ENCODE measurements at regions not wholly inside any gene's neighbourhood (a gene's known extent, or its start where the extent isn't known, plus 50 kb on each side); places are given as distances from the start of the nearest gene placed in this dataset.
A peak's percentile ranks its signal among the peaks of the same experiment; 100 is the strongest.

DNA sequence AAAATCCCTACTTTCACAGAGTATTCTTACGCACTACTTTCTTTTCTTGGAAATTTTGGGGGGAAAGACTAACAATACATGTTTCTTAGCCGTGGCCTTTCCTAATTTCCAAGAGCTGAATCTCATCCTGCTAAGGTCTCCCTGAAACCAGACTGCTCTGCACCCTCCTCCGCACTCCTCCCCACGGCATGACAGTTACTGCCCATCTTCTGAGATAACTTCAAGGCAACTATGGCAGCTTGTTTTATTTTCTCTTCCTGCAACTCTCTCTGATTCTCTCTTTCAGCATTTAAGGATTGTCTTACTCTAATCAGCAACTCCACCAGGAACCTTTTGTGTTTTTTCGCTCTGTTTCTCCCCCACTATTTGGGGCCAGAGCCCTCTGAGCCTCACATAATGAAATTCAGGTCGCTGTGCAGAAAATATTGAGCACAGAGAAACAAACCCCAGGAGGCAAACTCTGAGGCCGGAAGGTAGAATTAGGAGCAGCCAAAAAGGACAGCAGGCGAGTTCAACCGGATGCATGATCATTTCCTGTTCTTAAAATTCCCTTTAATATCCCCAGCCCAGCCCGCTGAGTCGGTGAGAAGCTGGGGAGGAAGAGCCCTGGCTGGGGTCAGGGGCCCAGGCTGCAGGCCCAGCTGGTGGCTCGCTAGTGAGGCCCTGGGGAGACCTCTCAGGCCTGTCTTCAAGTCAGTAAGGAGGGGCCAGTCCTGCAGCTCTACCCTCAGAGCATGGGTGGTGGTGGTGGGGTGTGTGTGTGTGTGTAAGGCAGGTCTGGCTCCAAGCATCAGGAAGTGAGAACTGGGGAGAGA is 213.6 kb upstream of the S1PR3 start:
- no peak overlapping the region for H3K4me3 ChIP-seq (replicated peaks; ENCODE audit: low read depth, low read length)
- TF ChIP-seq, protein P1, sequence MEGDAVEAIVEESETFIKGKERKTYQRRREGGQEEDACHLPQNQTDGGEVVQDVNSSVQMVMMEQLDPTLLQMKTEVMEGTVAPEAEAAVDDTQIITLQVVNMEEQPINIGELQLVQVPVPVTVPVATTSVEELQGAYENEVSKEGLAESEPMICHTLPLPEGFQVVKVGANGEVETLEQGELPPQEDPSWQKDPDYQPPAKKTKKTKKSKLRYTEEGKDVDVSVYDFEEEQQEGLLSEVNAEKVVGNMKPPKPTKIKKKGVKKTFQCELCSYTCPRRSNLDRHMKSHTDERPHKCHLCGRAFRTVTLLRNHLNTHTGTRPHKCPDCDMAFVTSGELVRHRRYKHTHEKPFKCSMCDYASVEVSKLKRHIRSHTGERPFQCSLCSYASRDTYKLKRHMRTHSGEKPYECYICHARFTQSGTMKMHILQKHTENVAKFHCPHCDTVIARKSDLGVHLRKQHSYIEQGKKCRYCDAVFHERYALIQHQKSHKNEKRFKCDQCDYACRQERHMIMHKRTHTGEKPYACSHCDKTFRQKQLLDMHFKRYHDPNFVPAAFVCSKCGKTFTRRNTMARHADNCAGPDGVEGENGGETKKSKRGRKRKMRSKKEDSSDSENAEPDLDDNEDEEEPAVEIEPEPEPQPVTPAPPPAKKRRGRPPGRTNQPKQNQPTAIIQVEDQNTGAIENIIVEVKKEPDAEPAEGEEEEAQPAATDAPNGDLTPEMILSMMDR (IDR thresholded peaks at IDR 0.05; ENCODE audit: low read depth, low read length, missing control alignments) = no peak
- no peak for DNase-seq (ENCODE audit: extremely low read depth, low read depth)

DNA sequence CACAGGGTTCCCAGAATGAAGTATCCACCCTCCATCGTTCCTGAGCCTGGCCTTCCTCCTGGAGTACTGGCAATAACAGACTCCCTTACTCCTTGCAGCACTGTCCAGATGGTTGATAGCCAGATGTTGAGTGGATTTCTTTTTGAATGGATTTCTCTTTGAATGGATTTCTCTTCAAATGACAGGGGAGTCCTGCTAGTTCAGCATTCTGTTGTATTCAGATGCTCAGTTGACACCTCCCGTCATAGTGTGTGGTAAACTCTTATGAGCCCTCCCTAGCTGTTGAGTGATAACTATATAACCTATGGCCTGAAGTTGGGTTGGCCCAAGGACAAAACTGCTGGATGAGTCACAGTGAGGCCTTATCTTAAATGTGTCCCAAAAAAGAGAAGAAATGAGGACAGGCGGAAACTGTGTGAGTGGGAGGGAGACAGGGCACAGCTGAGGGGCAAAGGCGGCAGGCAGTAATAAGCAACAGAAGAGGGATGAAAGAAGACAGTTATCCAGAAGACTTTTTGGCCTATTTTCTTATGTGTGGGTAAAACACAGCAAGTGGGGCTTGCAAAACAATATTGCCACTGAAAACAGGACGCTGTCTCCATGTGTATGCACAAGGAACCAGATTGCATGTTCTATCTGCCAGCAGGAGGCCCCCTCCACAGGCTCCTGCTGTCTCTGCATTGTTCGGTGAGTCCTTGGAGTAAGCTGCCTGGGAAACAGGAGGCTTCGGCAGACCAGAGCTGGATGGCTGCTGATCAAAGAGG is 209.5 kb upstream of the S1PR3 start:
- H3K4me3 ChIP-seq (replicated peaks; ENCODE audit: low read depth, low read length) = no peak overlapping the region
- TF ChIP-seq, protein P1 (IDR thresholded peaks at IDR 0.05; ENCODE audit: low read depth, low read length, missing control alignments) = peak; percentile 45
- DNase-seq (ENCODE audit: extremely low read depth, low read depth) = no peak

DNA sequence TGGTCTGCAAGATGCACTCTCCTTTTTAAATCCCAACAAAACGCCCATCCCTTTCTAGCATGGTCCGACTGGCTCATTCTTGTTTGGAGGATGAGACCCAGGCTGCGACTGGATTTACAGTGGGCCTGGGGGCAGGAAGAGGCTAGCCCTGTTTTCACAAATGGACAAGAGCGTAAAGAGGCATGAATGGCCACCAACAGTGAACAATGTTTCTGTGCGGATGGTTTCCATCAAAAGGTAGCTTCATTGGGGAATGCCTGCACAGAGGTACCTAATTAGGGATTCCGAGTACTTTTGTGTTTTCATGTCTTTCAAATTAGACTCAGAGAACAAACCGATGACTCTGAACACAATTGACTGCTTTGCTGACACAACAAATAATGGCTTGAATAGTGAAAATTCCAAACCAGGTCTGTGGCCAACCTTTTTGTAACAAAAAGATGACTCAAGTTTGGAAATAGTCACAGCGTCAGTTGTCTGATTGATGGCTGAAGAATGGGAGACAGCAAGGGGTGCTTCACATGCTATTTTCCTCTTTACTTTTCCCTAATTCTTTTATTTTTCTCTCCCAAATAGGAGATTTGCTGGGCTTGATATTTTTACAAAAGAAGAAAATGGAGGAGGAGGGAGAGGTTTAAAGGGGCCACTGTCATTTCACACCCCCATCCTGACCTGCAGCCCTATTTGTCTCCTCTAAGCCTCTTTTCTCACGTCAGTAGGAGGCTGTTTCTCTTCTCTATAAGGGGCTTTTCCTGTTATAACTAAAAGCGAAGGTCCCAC is 208.1 kb upstream of the S1PR3 start:
- TF ChIP-seq, protein P1 (IDR thresholded peaks at IDR 0.05; ENCODE audit: low read depth, low read length, missing control alignments) = no peak
- no peak overlapping the region for H3K4me3 ChIP-seq (replicated peaks; ENCODE audit: low read depth, low read length)
- DNase-seq (ENCODE audit: extremely low read depth, low read depth) = no peak

DNA sequence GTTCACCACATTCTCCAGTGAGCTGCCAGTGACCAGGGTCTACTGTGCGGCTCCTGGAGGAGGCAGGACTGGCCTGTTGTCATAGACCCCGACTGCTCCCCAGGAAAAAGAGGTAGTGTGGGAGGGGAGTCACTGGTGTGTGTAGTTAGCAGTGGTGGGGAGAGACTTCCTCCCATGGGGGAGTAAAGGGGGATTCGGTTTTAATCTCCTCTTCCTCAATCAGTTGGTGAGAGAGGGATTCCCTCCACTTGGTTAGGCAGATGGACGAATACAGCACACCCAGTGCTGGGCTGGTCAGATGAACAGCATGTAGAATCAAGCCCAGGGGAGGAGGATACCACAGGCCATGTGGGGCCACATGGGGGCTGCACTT is 207.6 kb upstream of the S1PR3 start:
- DNase-seq (ENCODE audit: extremely low read depth, low read depth) = no peak
- TF ChIP-seq, protein P1 (IDR thresholded peaks at IDR 0.05; ENCODE audit: low read depth, low read length, missing control alignments) = no peak
- H3K4me3 ChIP-seq (replicated peaks; ENCODE audit: low read depth, low read length) = no peak overlapping the region

DNA sequence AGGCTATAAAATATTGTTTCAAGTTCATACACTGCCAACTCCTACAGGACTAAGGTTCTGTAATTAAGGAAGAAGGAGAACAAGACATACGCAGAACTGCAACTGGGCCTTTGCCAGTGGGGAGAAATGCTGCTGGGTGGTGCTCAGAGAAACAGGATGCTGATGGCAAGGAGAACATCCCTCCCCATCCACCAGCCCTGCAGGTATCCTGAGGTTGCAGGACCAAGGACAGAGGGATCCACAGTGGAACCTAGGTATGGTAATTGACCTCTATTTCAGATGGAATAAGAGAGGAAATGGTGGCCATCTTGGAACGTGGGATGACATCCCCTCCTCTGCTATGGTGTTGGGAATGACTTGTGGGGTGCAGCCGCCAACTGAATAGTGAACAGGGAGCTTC is 206.3 kb upstream of the S1PR3 start:
- TF ChIP-seq, protein P1 (IDR thresholded peaks at IDR 0.05; ENCODE audit: low read depth, low read length, missing control alignments) = no peak
- no peak overlapping the region for H3K4me3 ChIP-seq (replicated peaks; ENCODE audit: low read depth, low read length)
- DNase-seq (ENCODE audit: extremely low read depth, low read depth) = no peak

DNA sequence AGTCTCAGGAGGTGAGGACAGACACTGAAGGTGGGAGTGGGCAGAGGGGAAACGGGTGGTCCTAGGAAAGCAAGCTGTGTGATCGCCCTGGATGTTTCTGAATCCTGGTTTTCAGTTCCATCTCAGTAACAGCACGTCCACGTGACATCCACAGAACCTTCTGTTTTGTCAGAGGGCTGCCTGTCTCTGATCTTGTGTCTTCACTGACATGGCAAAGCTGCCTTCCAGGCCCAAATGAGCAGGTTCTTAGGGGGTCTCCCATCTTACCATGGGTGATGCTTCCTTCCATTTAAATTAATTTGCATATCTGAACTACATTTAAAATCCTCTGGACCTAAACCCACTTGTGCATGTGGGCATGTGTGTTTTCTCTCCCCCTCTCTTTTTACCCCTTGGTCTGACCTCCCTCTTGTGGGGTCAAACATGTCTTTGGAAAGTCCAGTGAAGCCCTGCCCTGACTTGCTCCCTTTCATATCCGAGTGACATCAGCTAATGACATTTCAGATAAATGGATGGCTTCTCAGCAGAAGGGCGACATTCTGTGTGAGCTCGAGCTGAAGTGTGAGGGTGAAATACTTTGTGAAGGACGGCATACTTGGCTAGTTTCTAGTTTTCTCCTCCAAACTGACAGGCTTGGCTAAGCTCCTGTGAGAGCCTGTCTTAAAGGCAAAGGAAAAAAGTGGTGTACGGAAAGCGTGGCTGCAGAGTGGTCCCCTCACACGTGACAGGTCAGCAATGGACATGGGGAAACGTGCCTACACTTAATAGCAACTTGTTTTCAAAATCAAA is 204.8 kb upstream of the S1PR3 start:
- H3K4me3 ChIP-seq (replicated peaks; ENCODE audit: low read depth, low read length) = no peak overlapping the region
- TF ChIP-seq, protein P1 (IDR thresholded peaks at IDR 0.05; ENCODE audit: low read depth, low read length, missing control alignments) = no peak
- no peak for DNase-seq (ENCODE audit: extremely low read depth, low read depth)

Measured in HFF-Myc (cell line).